ENCODE measurements at regions not wholly inside any gene's neighbourhood (a gene's known extent, or its start where the extent isn't known, plus 50 kb on each side); places are given as distances from the start of the nearest gene placed in this dataset.

GRCh38 chr4:184540307-184540706 lies 66.0 kb upstream of the IRF2 start:
- no peak for TF ChIP-seq EZH2 (IDR thresholded peaks at IDR 0.05; ENCODE audit: low read length, missing control alignments)
- TF ChIP-seq, protein P1, sequence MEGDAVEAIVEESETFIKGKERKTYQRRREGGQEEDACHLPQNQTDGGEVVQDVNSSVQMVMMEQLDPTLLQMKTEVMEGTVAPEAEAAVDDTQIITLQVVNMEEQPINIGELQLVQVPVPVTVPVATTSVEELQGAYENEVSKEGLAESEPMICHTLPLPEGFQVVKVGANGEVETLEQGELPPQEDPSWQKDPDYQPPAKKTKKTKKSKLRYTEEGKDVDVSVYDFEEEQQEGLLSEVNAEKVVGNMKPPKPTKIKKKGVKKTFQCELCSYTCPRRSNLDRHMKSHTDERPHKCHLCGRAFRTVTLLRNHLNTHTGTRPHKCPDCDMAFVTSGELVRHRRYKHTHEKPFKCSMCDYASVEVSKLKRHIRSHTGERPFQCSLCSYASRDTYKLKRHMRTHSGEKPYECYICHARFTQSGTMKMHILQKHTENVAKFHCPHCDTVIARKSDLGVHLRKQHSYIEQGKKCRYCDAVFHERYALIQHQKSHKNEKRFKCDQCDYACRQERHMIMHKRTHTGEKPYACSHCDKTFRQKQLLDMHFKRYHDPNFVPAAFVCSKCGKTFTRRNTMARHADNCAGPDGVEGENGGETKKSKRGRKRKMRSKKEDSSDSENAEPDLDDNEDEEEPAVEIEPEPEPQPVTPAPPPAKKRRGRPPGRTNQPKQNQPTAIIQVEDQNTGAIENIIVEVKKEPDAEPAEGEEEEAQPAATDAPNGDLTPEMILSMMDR (conservative IDR thresholded peaks at IDR 0.05 in 1 of 2, IDR thresholded peaks at IDR 0.05 in 1 of 2; ENCODE audit: low read depth in 1 of 2, low read length in 2 of 2) = no peak
- H4K20me1 ChIP-seq (ENCODE audit: control insufficient read depth, extremely low read depth, insufficient read depth, low read length) = no peaks in the 10 kb centered on the region
- no peaks in the 10 kb centered on the region for H3K79me2 ChIP-seq (ENCODE audit: control insufficient read depth, insufficient read depth, low read length)
- no peak overlapping the region for H3K4me2 ChIP-seq (ENCODE audit: extremely low read depth, insufficient read depth, low read length)
- no peak overlapping the region for H3K27ac ChIP-seq (ENCODE audit: insufficient read depth, low read length)
- peaks cover 2% of the 10 kb centered on the region for H3K4me1 ChIP-seq (ENCODE audit: control insufficient read depth, extremely low read depth, insufficient read depth, low read length)
- no peaks in the 10 kb centered on the region for H3K27me3 ChIP-seq (ENCODE audit: control insufficient read depth, insufficient read depth, low read length)
- H3K9me3 ChIP-seq (ENCODE audit: control insufficient read depth, insufficient read depth, low read depth, low read length) = no peaks in the 10 kb centered on the region
- no peak for DNase-seq (ENCODE audit: low read depth in 2 of 2)
- no peak overlapping the region for H3K9ac ChIP-seq (ENCODE audit: insufficient read depth, low read length)
- no peak overlapping the region for H2AFZ ChIP-seq (ENCODE audit: low read length)
- no peaks in the 10 kb centered on the region for H3K36me3 ChIP-seq (ENCODE audit: control insufficient read depth, insufficient read depth, low read length)
- no peak overlapping the region for H3K4me3 ChIP-seq (replicated peaks in 1 of 4; ENCODE audit: control extremely low read depth in 1 of 4, insufficient read depth in 1 of 4, low read depth in 3 of 4, low read length in 4 of 4)

DNA sequence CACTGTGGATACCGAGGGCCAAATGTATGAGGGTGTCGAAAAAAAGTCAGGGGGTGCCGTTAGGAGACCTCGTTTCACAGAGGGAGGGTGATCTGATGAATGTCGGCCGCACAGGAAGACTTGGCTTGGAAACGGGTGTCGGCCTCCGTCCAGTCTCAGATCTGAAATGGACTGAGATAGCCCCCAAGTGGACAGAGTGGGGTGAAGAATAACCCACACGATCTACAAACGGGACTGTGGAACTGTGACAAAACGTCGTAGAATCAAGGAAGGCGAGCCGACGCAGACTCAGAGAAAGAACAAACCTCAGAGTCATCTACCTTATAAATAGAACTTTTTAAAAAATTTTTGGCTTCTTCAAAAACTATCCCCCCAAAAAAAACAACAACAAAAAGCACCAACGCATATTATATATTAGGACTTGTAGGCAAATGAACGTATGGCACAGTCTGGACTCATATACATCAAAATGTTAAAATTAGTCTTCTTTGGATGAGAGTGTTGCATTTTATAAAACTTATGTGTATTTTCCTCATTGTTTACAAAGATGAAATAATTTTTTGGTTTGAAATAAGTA lies 63.8 kb upstream of the IRF2 start:
- DNase-seq (ENCODE audit: low read depth in 2 of 2) = peak; percentile 86 to 94

GRCh38 chr4:184537269-184538022 lies 63.1 kb upstream of the IRF2 start:
- peak overlapping the region; percentile 73 for H3K27ac ChIP-seq (ENCODE audit: insufficient read depth, low read length)
- peak overlapping the region; percentile 64 for H3K9ac ChIP-seq (ENCODE audit: insufficient read depth, low read length)
- H3K27me3 ChIP-seq (ENCODE audit: control insufficient read depth, insufficient read depth, low read length) = no peaks in the 10 kb centered on the region
- DNase-seq (ENCODE audit: low read depth in 2 of 2) = peak; percentile 94 to 96
- H3K4me3 ChIP-seq (replicated peaks in 1 of 4; ENCODE audit: control extremely low read depth in 1 of 4, insufficient read depth in 1 of 4, low read depth in 3 of 4, low read length in 4 of 4) = peak overlapping the region; percentile 48 to 89 (median 73)
- no peaks in the 10 kb centered on the region for H4K20me1 ChIP-seq (ENCODE audit: control insufficient read depth, extremely low read depth, insufficient read depth, low read length)
- no peaks in the 10 kb centered on the region for H3K36me3 ChIP-seq (ENCODE audit: control insufficient read depth, insufficient read depth, low read length)
- H3K79me2 ChIP-seq (ENCODE audit: control insufficient read depth, insufficient read depth, low read length) = no peaks in the 10 kb centered on the region
- TF ChIP-seq, protein P1 (conservative IDR thresholded peaks at IDR 0.05 in 1 of 2, IDR thresholded peaks at IDR 0.05 in 1 of 2; ENCODE audit: low read depth in 1 of 2, low read length in 2 of 2) = no peak
- TF ChIP-seq EZH2 (IDR thresholded peaks at IDR 0.05; ENCODE audit: low read length, missing control alignments) = no peak
- H3K4me1 ChIP-seq (ENCODE audit: control insufficient read depth, extremely low read depth, insufficient read depth, low read length) = peaks cover 2% of the 10 kb centered on the region
- peak overlapping the region; percentile 63 for H2AFZ ChIP-seq (ENCODE audit: low read length)
- peak overlapping the region; percentile 79 for H3K4me2 ChIP-seq (ENCODE audit: extremely low read depth, insufficient read depth, low read length)
- H3K9me3 ChIP-seq (ENCODE audit: control insufficient read depth, insufficient read depth, low read depth, low read length) = no peaks in the 10 kb centered on the region

More for the DNA sequence above, 63.8 kb upstream of the IRF2 start:
- Histone ChIP-seq H2AFZ (ENCODE audit: low read length) (peak overlapping the region; percentile 63), H3K27ac (ENCODE audit: insufficient read depth, low read length) (peak overlapping the region; percentile 73), H3K4me2 (ENCODE audit: extremely low read depth, insufficient read depth, low read length) (peak overlapping the region; percentile 73), H3K36me3 (ENCODE audit: control insufficient read depth, insufficient read depth, low read length) (no peaks in the 10 kb centered on the region), H3K79me2 (ENCODE audit: control insufficient read depth, insufficient read depth, low read length) (no peaks in the 10 kb centered on the region), H3K4me1 (ENCODE audit: control insufficient read depth, extremely low read depth, insufficient read depth, low read length) (peaks cover 2% of the 10 kb centered on the region), H3K27me3 (ENCODE audit: control insufficient read depth, insufficient read depth, low read length) (no peaks in the 10 kb centered on the region), H3K4me3 (replicated peaks in 1 of 4; ENCODE audit: control extremely low read depth in 1 of 4, insufficient read depth in 1 of 4, low read depth in 3 of 4, low read length in 4 of 4) (peak overlapping the region; percentile 7 to 89 (median 58)), H3K9me3 (ENCODE audit: control insufficient read depth, insufficient read depth, low read depth, low read length) (no peaks in the 10 kb centered on the region), H4K20me1 (ENCODE audit: control insufficient read depth, extremely low read depth, insufficient read depth, low read length) (no peaks in the 10 kb centered on the region), H3K9ac (ENCODE audit: insufficient read depth, low read length) (peak overlapping the region; percentile 30)
- TF ChIP-seq EZH2 (IDR thresholded peaks at IDR 0.05; ENCODE audit: low read length, missing control alignments) = no peak
- TF ChIP-seq, protein P1 (conservative IDR thresholded peaks at IDR 0.05 in 1 of 2, IDR thresholded peaks at IDR 0.05 in 1 of 2; ENCODE audit: low read depth in 1 of 2, low read length in 2 of 2) = peak; percentile 70 to 76

All from fibroblast of lung (primary cell).